ENCODE measurements at regions not wholly inside any gene's neighbourhood (a gene's known extent, or its start where the extent isn't known, plus 50 kb on each side); places are given as distances from the start of the nearest gene placed in this dataset.

GRCh38 chr21:33987461-33987860 lies 71.9 kb upstream of the ATP5PO start:
- Histone ChIP-seq H2AFZ (ENCODE audit: low read length) (no peak overlapping the region), H3K9me3 (ENCODE audit: control insufficient read depth, low read depth, low read length) (no peaks in the 10 kb centered on the region), H2BK5ac (ENCODE audit: insufficient read length, low read length) (no peak overlapping the region), H3K79me2 (ENCODE audit: insufficient read depth, low read length) (no peaks in the 10 kb centered on the region), H2BK20ac (ENCODE audit: low read depth, low read length, poor library complexity, severe bottlenecking) (no peak overlapping the region), H3K56ac (ENCODE audit: insufficient read length, low read depth, low read length) (no peak overlapping the region), H3K9ac (ENCODE audit: extremely low read depth, insufficient read length, low read length) (no peak overlapping the region), H3K27ac (ENCODE audit: insufficient read length, low read depth, low read length) (no peak overlapping the region), H3K4me2 (ENCODE audit: insufficient read depth, insufficient read length, low read length) (no peak overlapping the region), H4K5ac (ENCODE audit: insufficient read length, low read depth, low read length) (no peak overlapping the region), H3K79me1 (ENCODE audit: insufficient read depth, low read depth, low read length, poor library complexity, severe bottlenecking) (no peaks in the 10 kb centered on the region), H2BK15ac (ENCODE audit: low read depth, low read length) (no peak overlapping the region), H3K18ac (ENCODE audit: insufficient read length, low read depth, low read length) (no peak overlapping the region), H3K14ac (ENCODE audit: insufficient read depth, low read length) (no peak overlapping the region), H4K8ac (replicated peaks; ENCODE audit: insufficient read length, low read depth, low read length) (no peak overlapping the region), H2BK12ac (ENCODE audit: insufficient read length, low read depth, low read length) (no peak overlapping the region), H3K23me2 (ENCODE audit: insufficient read length, low read depth, low read length, poor library complexity, severe bottlenecking) (no peaks in the 10 kb centered on the region), H3K4ac (ENCODE audit: low read depth, low read length) (no peak overlapping the region), H3K27me3 (ENCODE audit: insufficient read depth, low read length) (no peaks in the 10 kb centered on the region), H3T11ph (ENCODE audit: low read length) (no peak overlapping the region), H3K23ac (ENCODE audit: insufficient read length, low read depth, low read length) (no peak overlapping the region), H4K20me1 (ENCODE audit: control insufficient read depth, insufficient read depth, insufficient read length) (no peaks in the 10 kb centered on the region), H2AK5ac (ENCODE audit: insufficient read length, low read length) (no peak overlapping the region), H2BK120ac (ENCODE audit: low read depth, low read length, poor library complexity, severe bottlenecking) (no peak overlapping the region), H3K4me1 (ENCODE audit: insufficient read depth, low read length) (no peaks in the 10 kb centered on the region), H4K91ac (ENCODE audit: insufficient read length, low read depth, low read length) (no peak overlapping the region)
- WGBS (ENCODE audit: extremely low coverage, insufficient read length, low lambda C conversion rate), result no CpG with 5 or more reads among the region's 5 CpGs
- Mint-ChIP-seq H3K36me3 (ENCODE audit: insufficient read depth in 1 of 3, low read depth in 3 of 3) (no peaks in the 10 kb centered on the region; a peak in 1 of 7 replicates), H3K27ac (no peak overlapping the region), H3K27me3 (ENCODE audit: low read depth) (peaks cover 4% of the 10 kb centered on the region; the same call in 1 of the 2 replicates), H3K9me3 (no peaks in the 10 kb centered on the region), H3K4me1 (peaks cover 36 to 38% of the 10 kb centered on the region in 2 experiments), H3K4me3 (no peak overlapping the region)
- DNase-seq, result no peak
- TF ChIP-seq CTCF (conservative IDR thresholded peaks at IDR 0.05), result no peak
